Hepatocyte (in vitro differentiated cells): ENCODE measurements at regions not wholly inside any gene's neighbourhood (a gene's known extent, or its start where the extent isn't known, plus 50 kb on each side); places are given as distances from the start of the nearest gene placed in this dataset.

ENCODE experiments used
- CTCF ChIP-seq: fragments of 200-600 bp; sonication (generic); IDR thresholded peaks from 2 replicates; pipeline ENCODE4 v1.5.1; 2016; ENCODE audit warnings: antibody characterized with exemption, mild to moderate bottlenecking; ENCODE audit not compliant: poor library complexity
- EZH2 ChIP-seq: fragments of 200-600 bp; sonication (generic); IDR thresholded peaks from 2 replicates; pipeline ENCODE4 v1.6.1; 2016; ENCODE audit warnings: antibody characterized with exemption, mild to moderate bottlenecking, borderline replicate concordance

GRCh38 chr1:218823291-218823900, 350.3 kb upstream of the LYPLAL1 start:
- TF ChIP-seq EZH2 (no peak), CTCF (no peak)
